Fibroblast of mammary gland (primary cell): ENCODE measurements at regions not wholly inside any gene's neighbourhood (a gene's known extent, or its start where the extent isn't known, plus 50 kb on each side); places are given as distances from the start of the nearest gene placed in this dataset.

ENCODE experiments used
- DNase-seq: peaks from one replicate; pipeline ENCODE4 v3.0.0-alpha.2; 2010; ENCODE audit warnings: low read depth
- H3K4me3 ChIP-seq: 2 replicates; pipeline ENCODE4 v1.5.1; 2011; ENCODE audit warnings: low read depth, mild to moderate bottlenecking, low read length, moderate library complexity; ENCODE audit not compliant: control insufficient read depth
- CTCF ChIP-seq: conservative IDR thresholded peaks from 2 replicates; pipeline ENCODE4 v1.5.1; 2011; ENCODE audit warnings: low read depth, low read length, inconsistent platforms; ENCODE audit not compliant: control insufficient read depth, insufficient read depth

DNA sequence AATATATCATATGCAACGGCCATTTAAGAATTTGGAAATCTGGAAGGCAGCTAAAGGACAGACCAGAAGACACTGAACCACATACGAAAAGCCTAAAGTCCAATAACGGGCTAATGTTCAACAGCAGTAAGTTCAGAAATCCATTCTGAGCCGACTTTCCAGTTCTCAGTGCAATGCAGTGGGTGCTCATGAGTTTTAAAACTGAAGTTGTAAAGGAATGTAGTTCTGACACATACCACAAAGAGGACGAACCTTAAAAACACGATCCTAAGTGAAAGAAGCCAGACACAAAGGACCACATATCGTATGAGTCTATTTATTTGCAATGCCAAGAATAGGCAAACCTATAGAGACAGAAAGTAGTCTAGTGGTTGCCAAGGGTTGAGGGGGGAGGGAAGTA, 278.3 kb upstream of the ZFHX3 start:
- no peak for DNase-seq
- no peak overlapping the region for H3K4me3 ChIP-seq
- TF ChIP-seq CTCF = no peak

- DNase-seq = no peak
- no peak for TF ChIP-seq CTCF
- no peak overlapping the region for H3K4me3 ChIP-seq
These were observed 276.0 kb upstream of the ZFHX3 start for GRCh38 chr16:73323880-73324279.

- no peak for TF ChIP-seq CTCF
- DNase-seq = no peak
- no peak overlapping the region for H3K4me3 ChIP-seq
These were observed 274.9 kb upstream of the ZFHX3 start for GRCh38 chr16:73322856-73323255.

DNA sequence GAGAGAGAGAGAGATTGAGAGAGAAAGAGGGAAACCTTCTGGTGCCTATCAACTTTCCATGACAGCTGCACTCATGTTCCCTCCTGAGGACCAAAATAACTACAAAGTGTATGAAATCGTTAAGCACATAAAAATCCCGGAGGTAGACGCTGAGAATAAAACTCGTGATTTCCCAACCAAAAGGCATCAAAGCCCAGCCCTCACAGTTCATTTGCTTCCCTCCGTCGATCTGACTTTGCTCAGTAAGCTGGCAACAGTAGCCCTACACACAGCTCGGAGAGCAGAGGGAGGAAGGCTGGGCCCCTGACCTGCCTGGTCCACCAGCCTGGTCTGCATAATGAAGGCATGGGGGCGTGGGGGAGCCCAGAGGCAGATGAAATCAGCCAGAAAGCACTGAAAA, 273.9 kb upstream of the ZFHX3 start:
- no peak for TF ChIP-seq CTCF

GRCh38 chr16:73319737-73320136, 271.8 kb upstream of the ZFHX3 start:
- DNase-seq = no peak
- TF ChIP-seq CTCF = no peak
- H3K4me3 ChIP-seq = no peak overlapping the region

More for the DNA sequence above, 273.9 kb upstream of the ZFHX3 start:
- no peak for DNase-seq
- H3K4me3 ChIP-seq = no peak overlapping the region

- no peak for DNase-seq
- no peak for TF ChIP-seq CTCF
These were observed 271.3 kb upstream of the ZFHX3 start for GRCh38 chr16:73319261-73319660.

DNA sequence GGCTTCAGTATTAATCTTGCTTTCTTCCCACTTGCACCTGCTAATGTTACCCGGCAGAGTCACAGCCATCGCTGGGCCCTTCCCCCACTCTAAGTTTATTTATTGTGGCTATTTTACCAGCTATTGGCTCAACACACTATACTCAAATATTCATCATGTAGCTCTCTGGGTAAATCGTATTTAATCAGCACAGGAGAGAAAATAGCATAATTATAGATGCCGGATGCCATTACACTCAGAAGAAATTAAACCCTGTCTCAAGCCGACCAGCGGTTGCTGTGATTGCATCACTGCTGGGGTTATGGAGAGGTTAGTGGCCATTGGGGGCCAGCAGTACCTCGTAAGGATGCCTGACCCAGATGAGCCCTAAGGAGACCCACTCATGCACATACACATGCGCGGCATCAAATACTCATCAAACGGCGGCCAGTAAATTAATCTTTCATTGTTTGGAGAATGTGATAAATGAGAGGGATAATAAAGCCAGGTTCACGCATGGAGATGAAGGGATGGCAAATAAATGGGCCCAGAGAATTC, 269.5 kb upstream of the ZFHX3 start:
- no peak overlapping the region for H3K4me3 ChIP-seq
- no peak for TF ChIP-seq CTCF
- DNase-seq = no peak

More at GRCh38 chr16:73319261-73319660, 271.3 kb upstream of the ZFHX3 start:
- no peak overlapping the region for H3K4me3 ChIP-seq
